A673 (cell line): ENCODE measurements at regions not wholly inside any gene's neighbourhood (a gene's known extent, or its start where the extent isn't known, plus 50 kb on each side); places are given as distances from the start of the nearest gene placed in this dataset.

Source experiments
- BruUV-seq: library from RNA; stranded (reverse); fragments of 400-500 nt; replicated peaks from 2 replicates; lab custom pipeline; 2021; lab: Mats Ljungman, UMichigan
- CTCF ChIA-PET: fragments of 300-600 bp; sonication (Branson Sonifier 250); formaldehyde crosslinking; loops from one replicate; lab custom pipeline; 2022; ENCODE audit warnings: antibody characterized with exemption; lab: Charles Lee
- POLR2A ChIA-PET: fragments of 300-600 bp; sonication (Branson Sonifier 250); formaldehyde crosslinking; loops from one replicate; lab custom pipeline; 2022; ENCODE audit warnings: antibody characterized with exemption; ENCODE audit not compliant: low non-redundant PET; lab: Charles Lee
- DNase-seq: peaks from one replicate; pipeline ENCODE4 v3.0.0-alpha.2; 2015; ENCODE audit warnings: low spot score
- H3K27ac ChIP-seq: fragments of 200-600 bp; sonication (generic); 2 replicates; pipeline ENCODE4 v1.5.1; 2016; ENCODE audit warnings: mixed run types, low read depth, mild to moderate bottlenecking, mixed read lengths, antibody characterized with exemption, low read length; ENCODE audit not compliant: poor library complexity, severe bottlenecking
- H3K27me3 ChIP-seq: fragments of 200-600 bp; sonication (generic); replicated peaks from 2 replicates; pipeline ENCODE4 v1.6.1; 2017; ENCODE audit warnings: mixed run types, low read depth, mild to moderate bottlenecking, mixed read lengths, antibody characterized with exemption, low read length; ENCODE audit not compliant: insufficient read depth, poor library complexity
- H3K36me3 ChIP-seq: fragments of 200-600 bp; sonication (generic); 2 replicates; pipeline ENCODE4 v1.6.1; 2016; ENCODE audit warnings: mixed run types, mild to moderate bottlenecking, mixed read lengths, antibody characterized with exemption, low read length; ENCODE audit not compliant: insufficient read depth, poor library complexity, severe bottlenecking
- H3K4me1 ChIP-seq: fragments of 200-600 bp; sonication (generic); 2 replicates; pipeline ENCODE4 v1.6.1; 2017; ENCODE audit warnings: mixed run types, mild to moderate bottlenecking, mixed read lengths, antibody characterized with exemption, low read length; ENCODE audit not compliant: insufficient read depth, poor library complexity, severe bottlenecking
- H3K4me3 ChIP-seq: fragments of 200-600 bp; sonication (generic); 2 replicates; pipeline ENCODE4 v1.5.1; 2016; ENCODE audit warnings: low read depth, mixed run types, mild to moderate bottlenecking, mixed read lengths, low read length; ENCODE audit not compliant: poor library complexity, severe bottlenecking
- H3K9me3 ChIP-seq: fragments of 200-600 bp; sonication (generic); 2 replicates; pipeline ENCODE4 v1.6.1; 2016; ENCODE audit warnings: mixed run types, low read depth, mild to moderate bottlenecking, mixed read lengths, antibody characterized with exemption, low read length; ENCODE audit not compliant: poor library complexity, severe bottlenecking
- EZH2 ChIP-seq: fragments of 200-600 bp; sonication (generic); IDR thresholded peaks from 2 replicates; pipeline ENCODE4 v1.6.1; 2017; ENCODE audit warnings: borderline replicate concordance, low read depth, mild to moderate bottlenecking, mixed read lengths, antibody characterized with exemption, low read length; ENCODE audit not compliant: poor library complexity, severe bottlenecking
- intact Hi-C: fragments of 100-400 bp; cut with micrococcal nuclease; formaldehyde crosslinking; loops from one replicate; pipeline ENCODE4 v1.10.0; 2022; ENCODE audit not compliant: unreplicated experiment
- TF ChIP-seq, protein P1 (sequence below): fragments of 300-800, 200-600 bp; sonication (generic); conservative IDR thresholded peaks from 2 replicates; pipeline ENCODE4 v1.5.1; 2017; ENCODE audit warnings: low read depth, mild to moderate bottlenecking, antibody characterized with exemption, low read length, moderate library complexity, mixed read lengths

DNA sequence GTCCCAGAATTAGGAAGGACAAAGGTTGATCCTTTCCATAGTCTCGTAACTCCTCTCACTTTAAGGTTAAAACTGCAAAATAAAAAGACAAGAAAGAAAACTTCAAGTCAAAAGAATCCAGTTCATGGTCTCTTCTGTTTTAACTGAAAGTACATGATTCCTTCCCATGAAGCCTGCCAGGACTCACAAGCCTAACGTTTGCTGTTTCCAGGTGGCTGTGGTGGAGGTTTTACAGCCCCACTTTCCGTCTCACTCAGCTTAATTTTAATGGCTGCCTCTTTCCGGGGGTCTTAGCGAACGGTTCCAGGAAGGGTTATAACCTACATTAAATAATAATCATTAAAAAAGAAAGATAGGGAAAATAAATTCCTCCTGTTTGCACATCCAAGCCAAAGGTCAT lies 136.8 kb upstream of the SPAG17 start:
- BruUV-seq: no TSS peak
- POLR2A ChIA-PET: no interaction called here

DNA sequence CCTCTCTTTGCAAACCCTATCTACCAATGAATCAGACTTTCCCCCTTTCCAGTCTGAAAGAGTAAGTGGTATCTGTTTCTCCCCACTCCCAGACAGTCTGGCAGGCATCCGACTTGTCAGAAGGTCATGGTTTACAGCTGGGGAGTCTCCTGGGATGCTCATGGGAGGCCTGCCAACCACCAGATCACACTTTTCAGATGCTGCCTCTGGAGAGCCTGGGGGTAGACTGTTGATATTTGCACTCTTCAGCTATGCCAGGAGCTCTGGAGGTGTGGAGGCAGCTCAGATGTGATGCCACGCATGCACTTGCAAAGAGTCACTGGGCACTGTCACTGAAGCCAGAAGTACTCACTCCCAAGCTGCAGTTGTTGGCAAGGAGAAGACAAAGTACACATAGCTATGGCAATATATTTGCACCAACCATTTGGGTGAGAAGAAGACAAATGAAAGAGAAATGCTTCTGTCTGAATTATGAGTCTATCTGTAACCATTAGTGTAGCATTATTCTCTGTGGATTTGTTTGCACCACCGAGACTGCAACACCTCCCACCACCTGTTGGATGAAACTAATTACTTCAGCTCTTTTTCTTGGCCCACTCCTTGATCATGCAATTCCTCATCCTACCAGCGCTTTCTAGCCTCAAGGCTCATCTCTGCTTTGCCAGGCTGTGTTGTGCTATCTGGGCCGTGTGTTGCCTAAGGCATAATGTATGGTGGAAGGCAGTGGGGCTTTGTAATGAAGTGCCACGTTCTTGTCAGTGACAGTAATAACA lies 133.0 kb upstream of the SPAG17 start:
- no peaks in the 10 kb centered on the region for H3K27me3 ChIP-seq
- DNase-seq: peak; percentile 30
- no TSS peak for BruUV-seq
- CTCF ChIA-PET: no interaction called here
- no peak for TF ChIP-seq EZH2
- TF ChIP-seq, protein P1, sequence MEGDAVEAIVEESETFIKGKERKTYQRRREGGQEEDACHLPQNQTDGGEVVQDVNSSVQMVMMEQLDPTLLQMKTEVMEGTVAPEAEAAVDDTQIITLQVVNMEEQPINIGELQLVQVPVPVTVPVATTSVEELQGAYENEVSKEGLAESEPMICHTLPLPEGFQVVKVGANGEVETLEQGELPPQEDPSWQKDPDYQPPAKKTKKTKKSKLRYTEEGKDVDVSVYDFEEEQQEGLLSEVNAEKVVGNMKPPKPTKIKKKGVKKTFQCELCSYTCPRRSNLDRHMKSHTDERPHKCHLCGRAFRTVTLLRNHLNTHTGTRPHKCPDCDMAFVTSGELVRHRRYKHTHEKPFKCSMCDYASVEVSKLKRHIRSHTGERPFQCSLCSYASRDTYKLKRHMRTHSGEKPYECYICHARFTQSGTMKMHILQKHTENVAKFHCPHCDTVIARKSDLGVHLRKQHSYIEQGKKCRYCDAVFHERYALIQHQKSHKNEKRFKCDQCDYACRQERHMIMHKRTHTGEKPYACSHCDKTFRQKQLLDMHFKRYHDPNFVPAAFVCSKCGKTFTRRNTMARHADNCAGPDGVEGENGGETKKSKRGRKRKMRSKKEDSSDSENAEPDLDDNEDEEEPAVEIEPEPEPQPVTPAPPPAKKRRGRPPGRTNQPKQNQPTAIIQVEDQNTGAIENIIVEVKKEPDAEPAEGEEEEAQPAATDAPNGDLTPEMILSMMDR: no peak
- no peaks in the 10 kb centered on the region for H3K9me3 ChIP-seq
- no peaks in the 10 kb centered on the region for H3K4me1 ChIP-seq
- POLR2A ChIA-PET: no interaction called here
- H3K27ac ChIP-seq: no peak overlapping the region
- no peak overlapping the region for H3K4me3 ChIP-seq
- intact Hi-C loops: no loop called here
- H3K36me3 ChIP-seq: no peaks in the 10 kb centered on the region

More for the DNA sequence above, 136.8 kb upstream of the SPAG17 start:
- CTCF ChIA-PET: no interaction called here
- TF ChIP-seq, protein P1: no peak
- TF ChIP-seq EZH2: no peak
- Histone ChIP-seq H3K27me3 (no peaks in the 10 kb centered on the region), H3K4me1 (no peaks in the 10 kb centered on the region), H3K36me3 (no peaks in the 10 kb centered on the region), H3K4me3 (no peak overlapping the region), H3K9me3 (no peaks in the 10 kb centered on the region), H3K27ac (no peak overlapping the region)
- intact Hi-C loops: no loop called here
- DNase-seq: no peak

DNA sequence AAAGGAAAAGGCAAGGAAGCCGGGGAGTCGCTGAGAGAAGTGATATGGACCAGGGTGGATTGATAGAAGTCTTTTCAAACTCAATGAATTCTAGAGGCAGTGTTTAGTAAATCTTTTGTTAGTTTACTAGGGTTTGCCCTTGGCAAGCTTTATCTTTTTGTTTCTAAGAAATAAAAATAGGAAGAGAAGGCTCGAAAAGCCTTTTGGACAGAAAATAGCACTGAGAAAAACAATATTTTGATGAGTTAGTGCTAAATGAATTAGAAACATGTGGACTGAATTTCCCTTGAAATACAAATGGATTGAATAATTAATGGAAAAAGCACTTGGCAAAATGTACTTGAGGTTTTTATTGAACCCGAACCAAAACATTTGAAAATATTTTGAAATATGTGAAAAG lies 121.8 kb upstream of the SPAG17 start:
- CTCF ChIA-PET: no interaction called here
- no peak for TF ChIP-seq EZH2
- TF ChIP-seq, protein P1: no peak
- H3K4me3 ChIP-seq: no peak overlapping the region
- no peaks in the 10 kb centered on the region for H3K9me3 ChIP-seq
- no peaks in the 10 kb centered on the region for H3K4me1 ChIP-seq
- no peaks in the 10 kb centered on the region for H3K27me3 ChIP-seq
- no TSS peak for BruUV-seq
- no peak for DNase-seq
- POLR2A ChIA-PET: no interaction called here
- intact Hi-C loops: loop anchor here (5.0 kb wide), 1 partner anchor 700 kb away; no protein-coding TSS in a partner anchor
- no peak overlapping the region for H3K27ac ChIP-seq
- H3K36me3 ChIP-seq: no peaks in the 10 kb centered on the region
